GM18519 (cell line): ENCODE measurements at regions not wholly inside any gene's neighbourhood (a gene's known extent, or its start where the extent isn't known, plus 50 kb on each side); places are given as distances from the start of the nearest gene placed in this dataset.

Experiments
- ATAC-seq: cut with Tn5 transposase; IDR thresholded peaks from one replicate; pipeline ENCODE4 v1.9.1; 2021; ENCODE audit warnings: mild to moderate bottlenecking, moderate library complexity; ENCODE audit not compliant: unreplicated experiment, low FRiP score

DNA sequence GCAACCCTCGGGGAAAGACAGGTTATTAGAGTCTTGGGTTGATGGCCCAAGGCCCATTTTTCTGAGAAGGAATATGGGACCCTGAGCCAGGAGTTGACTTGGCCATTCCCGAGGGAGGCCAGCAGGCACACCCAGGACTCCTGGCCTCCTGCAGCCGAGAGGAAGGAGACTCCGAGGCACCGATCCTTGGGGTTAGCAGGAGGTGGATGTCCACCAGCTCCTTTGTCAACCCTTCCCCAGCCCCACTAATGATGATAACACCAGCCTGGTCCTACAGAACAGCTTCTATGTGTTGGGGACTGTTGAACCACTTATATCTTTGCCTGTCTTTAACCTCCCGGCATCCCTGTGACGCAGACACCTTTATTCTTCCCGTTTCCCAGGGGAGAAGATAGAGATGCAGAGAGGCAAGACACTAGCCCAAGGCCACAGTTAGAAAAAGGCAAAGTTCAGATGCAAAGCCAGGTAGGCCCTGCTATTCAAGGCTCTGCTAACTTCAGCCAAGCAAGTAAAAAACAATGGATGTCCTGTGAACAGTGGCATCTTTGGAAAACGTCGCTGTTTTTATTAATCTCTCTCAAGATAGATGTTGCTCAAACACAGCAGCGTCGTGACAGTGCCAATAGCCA lies 767.3 kb upstream of the TBX3 start:
- ATAC-seq, result no peak

DNA sequence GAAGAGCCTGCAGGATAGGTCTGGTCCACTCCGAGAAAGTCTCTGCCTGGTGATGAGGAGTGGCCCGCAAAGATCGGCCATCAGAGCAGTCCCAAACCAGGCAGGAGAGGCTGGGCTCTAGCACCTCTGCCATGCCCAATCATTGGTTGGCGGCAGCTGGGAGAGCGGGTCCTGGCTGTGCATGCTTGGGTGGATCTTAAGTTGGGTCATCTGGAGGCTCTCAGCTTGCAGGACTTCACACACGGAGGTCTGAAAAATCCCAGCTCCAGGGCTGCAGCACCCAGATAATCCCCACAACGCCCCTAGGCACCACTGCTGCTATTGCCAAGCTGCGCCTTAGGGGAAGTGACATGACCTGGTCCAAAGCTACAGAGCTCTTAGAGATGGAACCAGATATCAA lies 766.7 kb upstream of the TBX3 start:
- ATAC-seq, result no peak

DNA sequence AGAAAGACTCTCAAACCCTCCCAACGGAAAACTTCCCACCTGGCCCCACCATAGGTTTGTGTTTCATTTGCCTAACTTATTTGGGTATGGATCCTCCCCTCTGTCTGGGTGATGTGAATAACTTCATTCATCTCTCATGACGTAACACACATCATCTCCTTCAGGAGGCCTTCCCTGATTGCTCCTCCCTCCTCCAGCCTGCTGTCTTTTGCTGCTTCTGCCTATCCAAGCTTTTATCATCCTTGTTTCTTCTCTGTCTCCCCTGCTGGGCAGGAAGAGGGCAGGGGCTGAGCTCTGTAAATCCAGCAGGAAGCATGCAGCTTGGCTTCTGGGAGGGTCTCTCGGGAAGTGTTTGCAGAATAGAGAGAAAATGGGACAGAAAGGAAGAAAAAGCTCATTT lies 766.0 kb upstream of the TBX3 start:
- ATAC-seq, result no peak

DNA sequence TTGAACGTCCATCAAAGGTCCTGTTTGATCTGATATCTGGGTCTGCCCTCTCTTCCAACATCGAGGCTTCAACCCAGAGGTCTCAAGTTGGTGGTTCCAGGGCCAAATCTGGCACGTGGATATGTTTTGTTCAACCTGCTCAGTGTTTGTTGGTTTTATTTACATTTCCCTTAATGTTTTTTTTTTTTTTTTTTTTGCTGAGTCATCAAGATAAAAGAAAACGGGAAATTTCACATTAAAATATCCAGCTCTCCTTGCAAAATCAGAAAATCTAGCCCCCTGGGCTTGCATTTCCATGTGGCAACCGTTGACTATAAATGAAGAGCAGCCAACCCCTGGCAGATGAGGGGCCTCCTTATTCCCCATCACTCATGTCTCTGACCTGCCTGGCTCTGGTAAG lies 765.6 kb upstream of the TBX3 start:
- no peak for ATAC-seq

DNA sequence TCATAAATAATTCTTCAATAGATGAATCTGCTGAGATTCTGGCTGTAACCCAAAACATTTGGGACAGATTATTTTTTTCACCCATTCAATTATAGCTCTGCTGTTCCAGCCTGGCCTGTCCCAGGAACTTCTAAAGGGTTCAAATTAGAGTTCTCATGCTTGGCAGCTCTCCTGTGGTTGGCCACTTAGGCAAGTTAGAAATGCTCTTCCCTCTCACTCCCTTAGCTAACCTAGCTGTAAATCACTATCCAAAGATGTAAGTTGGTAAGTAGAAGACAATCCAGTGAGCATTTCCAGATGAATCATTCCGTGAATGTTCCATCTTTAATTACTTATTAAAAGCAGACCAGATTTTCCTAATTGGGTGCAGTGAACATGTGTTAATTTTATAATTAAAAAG lies 760.4 kb upstream of the TBX3 start:
- no peak for ATAC-seq

DNA sequence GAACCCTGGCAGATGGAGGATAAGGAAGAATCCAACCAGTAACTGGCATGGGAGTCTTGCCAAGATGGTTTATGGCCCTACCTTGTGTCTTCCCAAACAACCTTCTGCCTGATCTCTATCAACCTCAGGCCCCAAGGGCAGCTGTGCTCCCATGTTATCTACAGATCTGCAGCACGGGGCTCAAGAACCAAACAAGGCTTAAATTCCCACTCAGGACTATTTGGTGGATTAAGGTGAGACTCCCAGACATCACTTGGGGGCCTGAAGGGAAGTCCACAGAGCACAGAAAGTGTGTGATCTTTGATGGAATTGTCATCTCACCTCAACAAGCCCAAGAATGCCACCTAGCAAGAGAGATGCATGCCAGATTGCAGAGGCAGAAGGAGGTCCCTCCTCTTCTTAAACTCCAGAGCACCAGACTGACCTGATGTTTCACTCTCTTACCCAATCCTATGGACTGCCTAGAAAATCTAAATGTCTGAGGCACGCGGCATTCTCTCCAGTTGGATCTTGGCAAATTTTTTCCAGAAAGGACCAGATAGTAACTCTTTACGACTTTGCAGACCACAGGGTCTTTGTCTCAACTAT lies 759.5 kb upstream of the TBX3 start:
- ATAC-seq, result no peak

DNA sequence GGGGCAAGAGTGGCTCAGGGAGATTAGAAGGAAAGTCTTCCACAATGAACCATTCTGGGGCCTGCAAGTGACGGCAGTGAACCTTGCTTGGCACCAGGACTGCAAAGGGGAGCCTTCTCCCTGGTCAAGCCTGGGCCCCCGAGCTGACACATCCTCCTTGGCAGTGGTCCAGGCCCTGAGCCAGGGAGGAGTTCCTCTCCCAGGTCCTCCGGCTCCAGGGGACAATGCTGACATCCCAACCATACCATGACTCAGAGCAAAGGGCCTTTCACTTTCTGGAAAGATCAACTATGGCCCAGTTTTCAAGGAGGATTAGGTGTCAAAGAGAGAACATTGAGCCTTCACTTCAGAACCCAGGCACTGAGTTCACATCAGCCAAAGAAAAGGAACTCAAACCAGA lies 756.5 kb upstream of the TBX3 start:
- ATAC-seq, result no peak

DNA sequence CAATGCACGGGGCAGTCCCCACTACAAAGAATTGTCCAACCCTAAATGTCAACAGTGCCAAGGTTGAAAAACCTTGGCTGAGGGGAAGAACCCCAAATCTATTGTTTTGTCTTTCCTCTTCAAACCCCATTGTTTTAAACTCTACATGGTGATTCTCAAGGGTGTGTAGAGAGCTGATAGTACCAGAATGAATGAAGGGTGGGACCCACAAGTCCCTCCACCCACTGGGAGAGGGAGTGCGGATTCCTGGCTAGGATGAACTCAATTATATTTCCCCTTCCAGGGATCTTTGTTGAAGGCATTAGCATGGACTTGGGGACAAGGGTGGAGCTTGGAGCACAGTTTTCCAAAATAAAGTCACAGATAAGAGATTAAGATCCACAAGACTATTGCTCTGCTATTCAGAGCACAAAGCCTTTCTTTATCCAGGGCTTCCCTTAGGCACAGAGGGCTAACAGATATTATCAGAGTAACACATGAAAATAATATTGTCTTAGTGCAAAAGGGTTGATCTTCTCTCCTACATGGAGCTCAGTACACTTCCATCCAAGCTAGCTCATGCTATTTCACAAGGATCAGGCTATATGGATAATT lies 755.1 kb upstream of the TBX3 start:
- no peak for ATAC-seq

DNA sequence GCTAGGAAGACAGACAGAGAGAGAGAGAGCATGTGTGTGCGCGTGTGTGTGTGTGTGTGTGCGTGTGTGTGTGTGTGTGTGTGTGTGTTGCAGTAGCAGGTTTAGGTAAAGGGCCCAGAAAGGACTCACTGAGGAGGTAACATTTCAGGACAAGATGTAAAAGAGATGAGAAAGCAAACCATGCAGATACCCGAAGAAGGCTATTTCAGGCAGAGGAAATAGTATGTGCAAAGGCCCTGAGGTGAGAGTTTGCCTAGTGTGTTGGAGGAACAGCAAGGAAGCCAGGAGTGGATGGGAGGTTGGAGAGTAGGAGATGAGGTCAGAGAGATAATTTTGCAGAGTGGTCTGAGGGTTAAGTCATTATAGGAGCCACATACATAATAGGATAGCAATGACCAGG lies 754.3 kb upstream of the TBX3 start:
- ATAC-seq, result no peak

DNA sequence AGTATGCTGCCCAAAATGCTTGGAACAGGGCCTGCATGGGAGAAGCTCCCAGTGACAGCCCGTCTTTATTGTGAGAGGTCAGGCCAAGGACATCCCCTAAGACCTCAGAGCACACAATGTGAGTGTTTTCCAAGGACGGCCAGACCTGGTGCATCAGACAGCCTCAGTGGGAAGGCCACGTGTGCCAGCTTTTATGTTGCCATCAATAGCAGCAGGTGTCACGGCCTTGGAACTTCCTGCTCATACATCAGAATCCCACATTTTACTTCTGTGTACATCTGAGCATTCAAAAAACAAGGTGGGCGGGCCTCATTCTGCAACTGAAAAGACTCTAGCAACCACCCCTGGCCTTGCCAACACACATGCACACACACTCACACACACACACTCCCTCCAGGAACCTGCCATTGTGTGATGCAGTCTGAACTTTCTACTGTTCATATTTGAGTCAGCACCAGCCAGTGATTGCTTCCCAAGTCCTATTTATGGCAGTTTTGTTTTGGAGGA lies 753.1 kb upstream of the TBX3 start:
- ATAC-seq, result no peak

DNA sequence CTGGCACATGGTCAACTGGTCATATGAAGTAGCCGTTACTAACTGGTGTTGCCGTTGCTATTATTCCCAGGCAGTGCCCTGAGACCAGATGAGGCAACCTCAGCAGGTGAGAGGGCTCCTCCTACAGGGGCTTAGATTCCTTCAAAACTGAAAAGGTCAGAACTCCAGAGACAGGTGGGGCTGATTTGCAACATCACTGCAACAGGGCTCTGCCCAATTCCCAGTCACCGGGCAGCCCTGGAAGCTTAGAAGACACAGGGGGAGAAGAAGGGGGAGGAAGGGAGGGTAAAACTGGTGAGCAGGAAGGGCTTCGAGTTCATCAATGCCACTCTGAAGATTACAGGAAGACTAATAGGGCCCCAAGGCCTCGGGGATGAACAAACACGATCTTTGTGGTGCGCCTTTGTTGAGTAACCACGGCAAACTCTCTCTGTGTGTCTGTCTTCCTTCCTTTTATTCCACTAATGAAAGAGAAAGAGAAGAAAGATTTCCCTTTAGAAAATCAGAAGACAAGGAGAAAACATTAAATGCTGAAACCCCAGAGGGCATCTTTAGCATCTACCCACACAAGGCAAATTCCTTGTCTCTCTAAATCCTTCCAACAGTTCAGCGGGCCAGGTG lies 749.1 kb upstream of the TBX3 start:
- no peak for ATAC-seq

DNA sequence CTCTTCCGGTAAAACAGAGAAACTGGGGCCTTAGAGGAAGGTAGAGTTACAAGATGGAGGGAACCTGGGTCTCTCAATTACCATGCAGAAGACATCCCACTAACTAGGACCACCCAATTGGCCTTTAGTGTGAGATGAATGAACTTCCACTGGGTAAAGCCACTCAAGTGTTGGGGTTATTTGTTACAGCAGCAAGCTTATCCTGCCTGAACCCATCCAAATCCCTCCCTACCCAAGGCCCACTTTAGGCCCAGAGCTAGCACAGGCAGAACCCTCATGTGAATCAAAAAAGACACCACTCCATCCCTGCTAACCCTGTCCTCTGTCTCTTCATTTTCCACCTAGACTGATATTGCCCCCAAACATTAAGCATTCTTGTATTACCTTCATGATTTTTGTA lies 746.7 kb upstream of the TBX3 start:
- no peak for ATAC-seq

DNA sequence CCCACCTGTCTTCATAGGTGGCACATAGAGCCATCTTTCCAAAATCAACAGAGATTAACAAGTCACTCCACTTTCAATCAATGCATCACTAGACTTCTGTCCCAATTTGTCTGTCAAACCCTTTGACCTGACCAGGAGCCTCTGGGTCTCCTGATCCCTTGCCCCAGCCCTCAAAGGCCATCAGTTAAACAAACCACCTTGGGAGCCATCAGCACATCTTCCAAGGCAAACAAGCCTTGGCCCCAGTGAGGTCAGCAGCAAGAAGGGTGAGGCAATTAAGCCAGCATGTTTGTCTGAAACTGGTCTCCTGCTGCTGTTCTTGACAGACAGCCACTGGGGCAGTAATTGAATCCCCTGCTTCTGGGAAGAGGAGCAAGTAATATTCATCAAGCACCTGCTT lies 742.8 kb upstream of the TBX3 start:
- ATAC-seq, result no peak

DNA sequence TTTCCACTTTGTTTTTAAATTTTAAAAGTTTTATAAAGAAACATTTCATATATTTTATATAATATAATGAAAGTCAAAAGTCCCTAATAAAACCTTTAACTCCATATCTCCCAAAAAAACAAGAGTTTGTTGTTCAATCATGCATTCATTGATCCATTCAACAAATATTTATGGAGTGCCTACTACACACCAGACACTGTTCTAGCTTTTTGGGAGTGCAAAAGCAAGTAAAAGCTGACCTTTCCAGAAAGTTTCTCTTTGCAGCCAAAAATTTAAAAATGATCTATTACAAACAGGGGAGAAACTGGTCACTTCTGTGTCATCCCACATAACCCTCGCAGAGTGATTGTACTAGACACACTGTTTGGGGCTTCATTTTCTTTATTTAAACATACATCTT lies 740.0 kb upstream of the TBX3 start:
- no peak for ATAC-seq

DNA sequence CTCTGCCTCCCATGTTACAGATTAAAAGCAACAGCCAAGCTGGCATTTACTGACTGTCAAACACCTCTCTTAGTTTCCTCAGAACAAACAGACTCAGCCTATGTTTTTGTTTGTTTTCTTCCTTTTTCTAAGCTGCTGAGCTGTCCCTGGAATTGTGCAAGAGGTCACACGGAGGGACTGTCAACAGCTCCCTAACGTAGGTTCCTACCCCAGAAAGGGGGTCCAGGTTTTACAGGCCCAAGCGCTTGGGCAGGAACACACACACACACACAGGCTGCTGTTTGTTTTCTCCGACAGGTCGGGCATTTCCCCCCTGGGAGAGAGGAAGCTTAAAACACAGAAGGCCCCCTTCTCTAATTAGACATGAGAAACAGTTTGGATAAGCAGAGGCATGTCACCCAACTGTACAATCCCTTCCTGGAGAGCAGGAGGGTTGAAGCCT lies 739.6 kb upstream of the TBX3 start:
- no peak for ATAC-seq

DNA sequence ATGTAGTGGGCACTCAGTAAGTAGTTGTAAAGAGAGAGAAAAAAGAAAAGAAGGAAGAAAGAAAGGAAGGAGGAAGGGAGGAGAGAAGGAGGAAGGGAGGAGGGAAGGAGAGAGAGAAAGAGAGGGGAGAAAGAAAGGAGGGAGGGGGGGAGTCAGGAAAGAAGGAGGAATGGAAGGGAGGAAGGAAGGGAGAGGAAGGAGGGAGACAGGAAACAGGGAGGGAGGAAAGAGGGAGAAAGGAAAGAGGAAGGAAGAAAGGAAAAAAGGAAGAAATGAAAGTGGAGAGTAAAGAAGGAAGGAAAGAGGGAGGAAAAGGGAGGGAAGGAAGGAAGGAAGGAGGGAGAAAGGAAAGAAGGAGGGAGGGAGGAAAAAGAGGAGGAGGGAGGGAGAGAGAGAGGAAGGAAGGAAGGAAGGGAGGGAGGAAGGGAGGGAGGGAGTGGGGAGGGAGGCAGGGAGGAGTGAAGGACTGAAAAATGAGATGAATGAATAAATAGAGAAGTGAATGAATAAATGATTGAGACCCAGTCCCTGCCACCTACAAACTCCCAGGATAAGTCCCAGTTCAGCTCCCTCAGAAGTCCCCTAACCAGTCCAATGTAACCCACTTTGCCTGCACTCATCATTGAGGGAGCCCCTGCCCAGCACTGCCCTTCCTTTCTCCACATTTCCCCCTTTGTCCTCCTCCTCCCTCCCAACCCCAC lies 739.0 kb upstream of the TBX3 start:
- no peak for ATAC-seq

DNA sequence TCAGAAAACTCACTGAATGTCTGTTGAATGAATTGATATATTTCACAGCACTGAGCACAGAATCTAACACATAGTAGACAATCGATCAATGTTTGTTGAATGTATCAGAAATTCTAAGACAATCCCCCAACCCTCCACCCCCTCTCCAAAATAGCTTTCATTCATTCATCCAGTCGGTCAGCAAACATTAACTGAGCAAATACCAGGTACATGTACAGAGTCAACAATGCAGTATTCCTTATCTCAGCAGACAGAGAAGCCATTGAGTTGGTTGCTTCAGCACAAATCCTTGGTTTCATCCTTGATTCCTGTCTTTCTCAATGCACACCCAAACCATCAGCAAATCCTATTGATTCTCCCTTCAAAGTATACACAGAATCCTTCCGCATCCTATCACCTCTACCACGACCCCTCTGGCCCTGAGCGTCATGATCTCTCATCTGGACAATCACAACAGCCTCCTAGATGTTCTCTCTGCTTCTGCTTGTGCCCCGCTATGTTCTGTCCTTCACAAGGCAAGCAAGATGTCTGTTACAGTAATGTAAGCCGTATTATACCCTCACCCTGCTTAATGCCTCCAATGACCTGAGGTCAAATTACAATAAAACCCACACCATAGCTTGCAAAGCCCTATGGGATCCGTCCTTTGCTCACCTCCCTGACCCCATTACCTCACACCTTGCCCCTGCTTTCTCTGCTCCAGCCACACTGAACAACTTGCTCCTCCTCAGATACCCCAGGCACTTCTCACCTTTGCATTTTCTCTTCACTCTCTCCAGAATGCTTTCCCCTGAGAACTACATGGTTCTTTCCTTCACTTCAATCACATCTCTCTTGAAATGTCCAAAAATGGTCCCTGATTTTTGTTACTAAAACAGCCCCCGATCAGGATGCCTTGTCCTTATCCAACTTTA lies 738.1 kb upstream of the TBX3 start:
- no peak for ATAC-seq

DNA sequence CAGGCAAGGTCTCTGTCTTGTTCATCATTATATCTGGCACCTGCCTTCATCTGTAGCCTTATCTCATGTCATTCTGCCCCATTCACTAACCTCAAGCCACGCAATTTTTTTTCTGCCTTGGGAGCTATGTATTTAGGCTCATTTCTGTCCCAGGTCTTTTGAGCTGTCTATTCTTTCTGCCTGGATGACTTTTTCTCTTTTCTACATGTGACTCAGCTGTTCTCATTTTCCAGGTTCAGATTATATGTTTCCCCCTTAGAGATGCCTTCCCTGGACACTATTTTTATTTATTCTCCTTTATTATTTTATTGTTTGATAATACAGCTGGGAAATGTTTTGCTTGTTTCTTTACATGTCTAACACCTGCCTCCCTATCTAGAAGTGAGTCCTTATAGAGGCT lies 737.4 kb upstream of the TBX3 start:
- no peak for ATAC-seq

DNA sequence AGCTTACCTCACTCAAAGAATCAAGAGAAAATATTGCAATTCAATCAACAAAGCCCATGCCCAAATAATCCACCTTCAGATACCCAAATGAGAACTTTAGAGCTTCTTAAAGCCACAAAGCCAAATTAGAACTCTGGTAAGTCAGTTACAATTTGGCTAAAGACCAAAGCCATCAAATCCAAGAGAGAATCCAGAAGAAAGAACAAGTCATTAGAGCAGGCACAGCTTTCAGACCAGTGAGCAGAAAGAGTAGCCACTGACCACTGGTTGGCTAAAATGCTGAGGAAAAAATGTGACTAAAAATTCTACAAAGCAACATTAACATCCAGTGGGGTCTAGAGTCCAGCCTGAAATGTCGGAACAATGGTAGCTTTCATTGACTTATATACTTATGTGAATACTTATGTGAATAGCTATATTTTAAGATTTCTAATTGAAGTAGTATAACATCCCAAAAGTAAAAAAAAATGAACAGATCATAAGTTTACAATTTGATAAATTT lies 735.2 kb upstream of the TBX3 start:
- ATAC-seq, result no peak

DNA sequence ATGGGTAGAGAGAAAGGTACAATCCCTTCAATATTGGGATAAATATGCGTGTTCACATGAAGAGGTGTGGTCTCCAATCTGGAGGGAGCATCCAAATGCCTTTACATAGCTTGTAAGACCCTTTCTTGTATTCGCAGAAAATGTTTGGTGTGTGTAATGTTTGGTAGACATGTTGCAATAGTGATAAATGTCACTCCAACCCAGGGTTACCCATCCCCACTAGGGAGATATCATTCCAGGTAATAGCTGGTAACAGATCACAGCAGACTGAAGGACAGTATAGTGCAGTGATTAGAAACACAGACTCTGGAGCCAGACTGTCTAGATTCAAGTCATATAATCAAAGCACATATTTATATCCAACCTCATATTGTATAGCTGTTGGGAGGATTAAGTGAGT lies 733.6 kb upstream of the TBX3 start:
- no peak for ATAC-seq
